Renal cortical epithelial cell (primary cell): ENCODE measurements at regions not wholly inside any gene's neighbourhood (a gene's known extent, or its start where the extent isn't known, plus 50 kb on each side); places are given as distances from the start of the nearest gene placed in this dataset.

ENCODE experiments used
- DNase-seq: peaks from one replicate; pipeline ENCODE4 v3.0.0-alpha.2; 2011; ENCODE audit warnings: low read depth

DNA sequence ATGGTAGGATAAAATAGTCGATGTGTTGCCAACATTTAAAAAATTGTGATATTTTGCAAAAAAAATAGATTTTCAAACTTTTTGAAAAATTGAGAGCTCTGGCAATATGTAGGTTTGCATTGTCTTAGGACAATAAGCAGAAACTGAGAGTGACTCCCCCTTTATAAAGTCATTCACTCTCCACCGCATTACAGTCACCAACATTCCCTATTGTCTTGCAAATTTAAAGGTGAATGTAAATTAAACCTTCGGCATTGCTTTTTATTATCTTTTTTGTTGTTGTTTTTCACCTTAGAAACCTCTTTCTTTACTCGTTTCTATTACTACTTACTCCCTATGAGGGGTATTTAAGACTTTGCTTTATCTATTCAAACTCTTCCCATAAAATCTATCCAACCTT is 944.2 kb downstream of the DTWD2 start:
- DNase-seq = no peak

DNA sequence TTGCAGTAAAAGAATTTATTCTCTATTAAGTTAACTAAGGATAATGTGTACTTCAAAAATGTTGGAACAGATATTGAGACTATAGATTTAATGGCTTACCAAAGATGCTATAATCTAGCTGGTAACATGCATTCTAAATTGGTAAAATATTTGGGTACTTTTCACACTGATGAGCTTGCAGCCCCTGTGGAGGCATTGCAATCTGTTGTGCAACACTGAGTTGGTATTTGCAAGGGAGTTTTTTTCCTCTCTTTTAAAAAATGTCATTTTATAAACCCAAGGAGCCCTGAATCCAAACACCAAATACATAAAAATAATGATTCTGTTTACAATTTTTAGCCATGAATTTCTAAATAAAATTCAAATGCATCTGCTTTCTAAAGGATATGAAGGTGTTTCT is 944.8 kb downstream of the DTWD2 start:
- no peak for DNase-seq

DNA sequence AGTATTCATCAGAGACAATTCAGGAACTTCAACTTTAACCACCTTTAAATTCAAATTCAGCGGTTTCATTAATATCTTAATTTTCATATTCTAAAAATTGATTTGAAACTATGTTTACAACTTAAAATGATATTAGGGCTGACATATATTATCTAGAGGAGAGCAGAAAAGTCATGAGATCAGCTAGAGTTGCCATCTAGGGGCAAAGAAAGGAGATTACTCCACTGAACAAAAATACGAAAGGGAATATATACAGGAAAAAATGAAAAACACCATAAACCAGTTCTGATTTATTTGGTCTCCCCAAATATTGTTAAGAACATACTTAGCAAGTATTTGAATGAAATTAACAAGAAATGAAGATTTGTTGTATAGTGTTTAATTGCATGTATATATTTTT is 946.3 kb downstream of the DTWD2 start:
- DNase-seq = no peak

DNA sequence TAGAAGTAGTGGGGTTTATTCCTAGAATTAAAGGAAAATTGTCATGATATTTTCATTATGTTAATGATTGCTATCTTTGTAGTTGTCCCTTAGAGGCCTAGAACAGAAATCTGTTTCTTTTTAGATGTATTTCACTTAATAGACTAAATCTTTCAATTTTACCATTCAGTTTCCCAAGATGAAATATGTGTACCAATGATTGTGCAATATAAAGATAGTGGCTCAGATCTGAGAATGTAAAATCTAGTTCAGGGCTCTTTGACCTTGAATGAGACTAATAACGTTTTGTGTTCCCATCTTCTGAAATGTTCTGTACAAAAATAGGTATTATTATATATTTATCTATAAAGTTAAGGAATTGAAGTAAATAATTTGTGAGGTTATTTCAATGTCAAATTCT is 947.9 kb downstream of the DTWD2 start:
- no peak for DNase-seq

DNA sequence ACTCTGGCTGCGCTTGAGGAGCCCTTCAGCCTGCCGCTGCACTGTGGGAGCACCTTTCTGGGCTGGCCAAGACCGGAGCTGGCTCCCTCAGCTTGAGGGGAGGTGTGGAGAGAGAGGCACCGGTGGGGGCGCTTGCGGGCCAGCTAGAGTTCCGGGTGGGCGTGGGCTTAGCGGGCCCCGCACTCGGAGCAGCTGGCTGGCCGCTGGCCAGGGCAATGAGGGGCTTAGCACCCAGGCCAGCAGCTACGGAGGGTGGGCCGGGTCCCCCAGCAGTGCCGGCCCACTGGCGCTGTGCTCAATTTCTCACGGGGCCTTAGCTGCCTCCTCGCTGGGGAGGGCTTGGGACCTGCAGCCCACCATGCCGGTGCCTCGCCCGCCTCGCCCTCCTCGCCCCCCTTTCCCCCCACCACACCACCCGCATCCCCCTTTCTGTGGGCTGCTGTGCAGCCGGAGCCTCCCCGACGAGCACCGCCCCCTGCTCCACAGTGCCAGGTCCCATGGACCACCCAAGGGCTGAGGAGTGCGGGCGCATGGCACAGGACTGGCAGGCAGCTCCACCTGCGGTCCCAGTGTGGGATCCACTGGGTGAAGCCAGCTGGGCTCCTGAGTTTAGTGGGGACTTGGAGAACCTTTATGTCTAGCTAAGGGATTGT is 954.5 kb downstream of the DTWD2 start:
- no peak for DNase-seq

DNA sequence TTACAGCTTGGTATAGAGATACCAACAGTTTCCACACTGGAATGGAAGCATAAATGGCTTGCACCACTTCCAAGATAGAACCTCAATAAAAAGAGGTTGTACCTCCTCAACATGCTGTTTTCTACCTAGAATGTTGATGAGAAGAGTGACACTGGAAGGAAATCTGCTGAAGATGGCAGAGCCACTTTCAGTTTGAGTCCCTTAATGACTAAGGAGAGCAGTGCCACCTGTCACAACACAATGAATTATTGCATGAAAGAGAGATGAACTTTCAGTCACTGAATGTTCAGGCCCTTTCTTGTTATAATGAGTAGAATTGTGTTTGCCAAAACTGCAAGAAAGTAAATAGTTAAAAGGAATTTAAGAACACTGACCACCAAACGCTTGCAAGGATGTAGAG is 958.5 kb downstream of the DTWD2 start:
- no peak for DNase-seq

DNA sequence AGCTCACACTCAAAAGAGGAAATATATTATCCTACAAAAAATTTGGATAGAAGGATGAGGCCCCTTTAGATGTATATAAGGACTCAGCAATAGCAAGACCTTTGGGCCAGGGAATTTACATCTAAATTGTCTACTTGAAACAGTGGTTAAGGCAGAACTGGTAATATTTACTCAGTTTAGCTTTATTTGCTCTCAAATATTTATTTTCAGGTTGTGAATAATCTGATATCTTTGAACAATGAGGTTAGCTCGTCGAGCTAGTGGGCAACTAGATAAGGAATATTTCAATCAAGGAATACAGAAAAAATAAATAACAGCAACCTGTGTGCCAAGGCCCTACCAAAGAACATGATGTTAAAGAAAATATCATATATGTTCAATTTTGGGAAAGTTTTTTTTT is 966.3 kb downstream of the DTWD2 start:
- no peak for DNase-seq

DNA sequence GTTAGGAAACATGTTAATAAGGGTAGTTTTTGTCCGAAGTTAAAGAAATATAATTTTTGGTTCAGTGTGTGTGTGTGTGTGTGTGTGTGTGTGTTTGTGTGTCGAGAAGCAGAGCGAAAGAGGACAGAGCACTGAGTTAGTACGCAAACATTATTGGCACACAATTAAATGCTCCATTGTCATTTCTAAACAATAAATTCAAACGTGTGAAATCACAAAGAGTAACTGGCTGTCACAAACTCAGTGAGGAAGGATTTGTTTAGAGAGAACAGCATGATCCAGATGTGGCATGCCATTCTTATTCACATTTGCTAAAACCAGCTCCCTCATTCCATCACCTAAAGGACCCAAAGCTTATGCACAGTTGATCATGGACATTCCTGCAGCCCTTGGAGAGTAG is 970.8 kb downstream of the DTWD2 start:
- no peak for DNase-seq

DNA sequence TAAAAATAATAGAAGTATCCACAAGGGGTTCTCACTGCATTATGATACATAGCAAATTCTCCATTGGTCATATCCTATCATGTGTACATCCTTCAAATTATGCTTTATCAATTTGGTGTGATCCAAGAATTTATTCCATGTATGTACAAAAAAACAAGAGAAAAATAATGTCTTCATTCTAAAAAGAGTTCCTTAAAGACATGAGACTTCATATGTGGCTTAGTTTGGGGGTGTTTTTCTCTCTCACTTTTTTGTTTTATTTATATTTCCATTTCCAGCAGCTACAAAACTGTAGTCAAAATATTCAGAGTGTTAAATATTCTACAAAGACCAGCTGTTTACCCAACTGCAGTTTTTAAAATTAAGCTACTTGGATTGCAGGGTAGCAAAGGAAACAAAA is 972.0 kb downstream of the DTWD2 start:
- no peak for DNase-seq

DNA sequence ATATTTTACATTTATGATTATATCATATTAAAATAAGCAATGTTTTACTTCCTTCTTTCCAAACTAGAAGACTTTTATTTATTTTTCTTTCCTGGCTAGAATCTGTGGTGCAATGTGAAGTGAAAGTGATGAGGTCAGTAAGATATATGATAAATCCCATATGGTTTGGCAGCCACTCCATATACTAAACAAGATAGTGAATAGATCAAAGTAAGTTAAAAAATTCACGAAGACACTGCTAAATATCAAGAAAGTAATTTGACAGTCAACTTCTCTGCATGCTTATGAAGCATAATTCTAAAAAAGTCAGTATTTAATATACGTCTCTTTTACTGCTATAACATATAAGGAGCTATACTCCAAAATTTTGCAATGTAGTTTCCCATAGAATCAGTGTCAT is 972.8 kb downstream of the DTWD2 start:
- no peak for DNase-seq

DNA sequence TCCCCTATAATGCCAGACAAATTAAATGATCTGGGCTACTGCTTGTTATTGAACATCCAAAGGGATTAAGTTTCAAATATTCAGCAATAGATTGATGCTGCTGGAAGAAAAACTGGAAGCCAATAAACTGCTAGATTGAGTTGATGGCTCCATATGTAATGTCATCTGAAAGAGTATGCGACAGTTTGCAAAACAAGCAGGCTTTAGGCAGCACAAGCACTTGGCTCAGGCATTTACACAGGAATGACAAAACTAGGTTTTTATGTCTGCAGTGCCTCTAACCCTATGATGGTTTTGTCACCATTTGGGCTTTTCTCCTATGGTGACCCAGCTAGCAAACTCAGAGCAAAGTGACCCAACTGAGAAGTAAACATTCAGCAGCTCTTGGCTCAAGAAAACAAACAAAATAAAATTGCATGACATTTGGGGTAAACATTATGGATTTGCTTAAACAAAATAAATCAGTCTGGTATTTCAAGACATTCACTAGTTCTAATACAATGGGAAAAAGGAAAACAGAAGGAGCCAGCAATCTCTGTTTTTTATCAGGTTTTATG is 978.5 kb downstream of the DTWD2 start:
- no peak for DNase-seq

DNA sequence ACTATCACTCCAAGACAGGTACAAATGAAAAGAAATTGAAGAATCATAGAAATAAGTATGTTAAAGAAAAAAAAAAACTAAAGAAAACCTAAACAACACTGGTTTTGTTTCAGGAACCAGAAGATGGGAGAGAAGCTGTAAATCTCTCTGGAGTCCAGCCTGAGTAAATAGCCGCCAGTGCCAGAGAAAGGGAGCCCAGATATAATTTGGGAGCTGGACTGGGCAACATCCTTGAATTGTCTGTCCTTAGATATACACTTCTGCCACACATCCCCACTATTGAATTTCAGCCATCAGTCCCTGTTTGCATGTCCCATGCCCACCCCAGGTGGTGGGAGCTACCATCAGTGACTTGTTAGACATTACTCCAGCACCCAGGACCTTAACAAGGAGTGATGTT is 979.6 kb downstream of the DTWD2 start:
- DNase-seq = no peak

DNA sequence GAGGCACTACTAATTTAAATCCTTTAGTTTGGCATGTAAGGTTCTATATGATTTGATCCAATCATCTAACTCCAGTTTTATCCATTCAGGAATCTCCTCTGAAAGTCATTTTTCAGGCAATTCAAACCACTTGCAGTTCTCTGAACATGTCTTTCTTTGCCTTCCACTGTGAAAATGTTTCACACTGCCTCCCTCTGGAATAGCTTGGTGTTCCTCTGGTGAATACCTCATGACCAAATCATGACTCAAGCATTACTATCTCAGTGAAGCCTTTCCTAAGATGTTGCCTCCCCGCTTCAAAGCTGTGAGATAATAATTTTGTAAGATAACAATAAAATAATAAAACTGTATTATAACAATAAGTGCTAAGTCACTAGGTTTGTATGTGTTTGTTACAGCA is 981.1 kb downstream of the DTWD2 start:
- DNase-seq = no peak

DNA sequence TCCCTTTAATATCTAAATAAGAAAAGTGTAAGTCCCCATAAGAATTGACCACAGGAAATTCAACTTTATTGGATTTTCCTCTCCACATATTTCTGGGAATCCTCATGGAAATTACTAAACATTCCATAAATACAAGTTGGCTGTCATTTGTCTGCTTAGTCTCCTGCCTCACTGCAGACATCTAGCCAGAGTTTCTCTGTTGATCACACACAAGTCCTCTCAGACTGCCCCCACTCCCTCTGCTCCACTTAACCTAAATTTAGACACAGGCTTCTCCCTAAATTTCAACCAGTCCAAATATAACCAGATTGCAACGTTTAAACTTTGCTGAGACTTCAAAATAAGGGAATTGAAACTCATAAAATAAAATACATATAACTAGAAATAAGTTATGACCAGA is 982.1 kb downstream of the DTWD2 start:
- DNase-seq = no peak

DNA sequence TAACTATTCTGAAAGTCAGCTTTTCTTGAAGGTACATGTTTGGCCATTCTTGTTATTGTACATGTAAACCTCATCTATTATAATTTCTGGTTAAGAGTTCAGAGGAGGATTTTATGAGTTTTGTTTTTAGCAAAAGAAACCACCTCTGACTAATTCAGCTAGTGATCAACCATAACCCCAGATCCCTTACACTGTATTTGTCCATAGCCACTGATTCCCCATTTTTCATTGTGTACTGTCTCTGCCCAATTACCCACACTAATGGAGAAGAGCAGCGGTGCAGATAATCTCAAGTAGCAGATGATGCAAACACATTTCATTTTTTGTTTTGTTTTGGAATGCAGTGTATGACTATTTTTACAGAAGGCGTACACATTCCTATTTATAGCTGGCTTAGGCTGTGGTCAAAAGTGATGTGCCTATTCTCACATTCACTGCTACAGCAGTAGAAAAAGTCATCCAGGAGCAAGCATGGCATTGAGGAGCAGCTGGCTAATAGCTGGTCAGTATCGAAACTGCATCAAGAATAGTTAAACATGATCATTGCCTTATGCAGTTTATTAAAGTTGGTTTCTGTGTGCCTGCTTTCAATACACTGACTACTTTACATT is 988.3 kb downstream of the DTWD2 start:
- peak; percentile 19 for DNase-seq

DNA sequence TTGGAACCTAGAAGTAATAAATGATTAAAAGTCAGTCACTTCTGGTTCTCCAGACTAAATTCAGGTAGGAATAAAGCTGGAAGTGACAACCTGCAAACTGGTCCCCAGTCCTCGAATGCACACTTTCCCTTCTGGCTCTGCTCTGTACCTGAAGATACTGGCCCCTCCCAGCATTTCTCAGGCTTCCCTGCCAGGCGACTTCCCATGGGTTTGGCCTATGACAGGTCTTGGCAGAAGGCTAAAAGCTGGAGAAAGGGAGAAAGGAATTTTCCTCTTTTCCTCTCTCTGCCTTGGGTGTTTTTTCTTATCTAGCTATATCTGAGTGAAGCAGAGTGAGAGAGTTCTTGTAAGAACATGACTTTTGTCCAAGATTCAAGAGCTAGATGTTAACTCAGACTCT is 1005.7 kb downstream of the DTWD2 start:
- DNase-seq = no peak

DNA sequence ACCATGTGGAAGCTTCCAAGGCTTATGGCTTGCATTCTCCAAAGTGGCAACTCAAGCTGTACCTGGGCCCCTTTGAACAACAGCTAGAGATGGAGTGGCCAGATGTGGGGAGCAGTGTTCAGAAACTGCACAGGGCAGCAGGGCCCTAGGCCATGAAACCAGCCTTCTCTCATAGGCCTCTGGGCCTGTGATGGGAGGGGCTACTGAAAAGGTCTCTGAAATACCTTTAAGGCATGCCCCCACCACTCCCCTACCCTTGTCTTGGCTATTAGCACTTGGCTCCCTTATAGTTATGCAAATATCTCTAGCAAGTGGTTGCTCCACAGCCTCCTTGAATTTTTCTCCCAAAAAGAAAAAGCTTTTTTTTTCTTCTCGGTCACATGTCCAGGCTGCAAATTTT is 1014.6 kb downstream of the DTWD2 start:
- DNase-seq = no peak

DNA sequence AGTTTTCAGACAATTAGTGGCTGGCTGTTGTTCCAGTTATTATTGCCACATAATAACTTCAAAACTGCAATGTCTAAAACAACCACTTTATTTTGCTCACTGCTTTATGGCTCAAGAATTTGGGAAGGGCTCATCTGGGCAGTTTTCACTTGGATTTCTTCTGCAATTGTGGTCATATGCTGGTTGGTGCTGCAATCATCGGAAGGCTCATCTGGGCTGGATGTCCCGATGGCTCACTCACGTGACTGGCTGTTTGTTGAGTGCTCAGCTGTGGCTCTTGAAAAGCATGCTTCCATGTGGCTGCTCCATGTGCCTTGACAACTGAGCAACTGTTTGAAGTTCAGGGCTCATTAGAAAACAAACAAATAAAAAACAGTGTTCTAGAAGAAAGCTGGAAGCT is 1032.5 kb downstream of the DTWD2 start:
- no peak for DNase-seq

DNA sequence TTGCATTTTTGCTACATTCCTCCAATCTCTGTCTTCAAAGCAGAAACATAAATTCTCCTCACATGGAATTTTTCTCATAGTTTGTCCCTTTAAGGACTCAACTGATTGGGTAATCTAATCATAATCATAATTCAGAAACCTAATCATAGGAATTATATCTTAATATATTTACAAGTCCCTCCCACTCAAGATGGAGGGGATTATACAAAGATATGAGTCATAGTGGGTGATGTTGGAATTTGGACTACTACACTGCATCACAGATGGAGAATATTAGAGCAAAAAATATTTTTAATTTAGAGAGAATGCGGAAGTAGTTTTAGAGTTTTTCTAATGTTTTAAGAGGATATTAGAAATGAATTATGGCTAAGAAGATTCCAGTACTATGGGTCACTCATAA is 1034.0 kb downstream of the DTWD2 start:
- no peak for DNase-seq

DNA sequence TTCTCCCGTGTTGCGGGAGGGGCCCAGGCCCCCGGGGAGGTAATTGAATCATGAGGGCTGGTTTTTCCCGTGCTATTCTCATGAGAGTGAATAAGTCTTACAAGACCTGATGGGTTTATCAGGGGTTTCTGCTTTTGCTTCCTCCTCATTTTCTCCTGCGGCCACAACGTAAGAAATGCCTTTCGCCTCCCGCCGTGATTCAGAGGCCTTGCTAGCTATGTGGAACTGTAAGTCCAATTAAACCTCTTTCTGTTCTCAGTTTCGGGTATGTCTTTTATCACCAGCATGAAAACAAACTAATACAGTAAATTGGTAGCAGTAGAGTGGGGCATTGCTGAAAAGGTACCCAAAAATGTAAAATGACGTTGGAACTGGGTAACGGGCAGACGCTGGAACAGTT is 1035.1 kb downstream of the DTWD2 start:
- no peak for DNase-seq

DNA sequence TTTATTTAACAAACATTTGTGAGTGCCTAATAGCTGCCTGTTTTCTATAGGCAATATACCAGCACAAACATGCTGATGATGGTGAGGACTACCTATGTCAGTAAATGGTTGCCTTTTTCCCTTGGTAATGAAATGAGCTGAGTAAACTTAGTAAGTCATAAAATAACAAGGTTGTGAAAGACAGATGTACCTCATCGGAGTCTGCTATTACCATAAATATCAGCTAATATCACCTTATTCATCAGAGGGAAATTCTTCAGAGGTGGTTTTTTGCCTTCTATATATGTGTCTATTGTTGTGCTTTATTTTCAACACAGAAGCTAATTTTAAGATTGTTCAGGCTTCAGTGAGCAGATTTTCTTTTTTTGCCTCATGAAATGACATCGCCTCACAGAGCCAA is 1040.5 kb downstream of the DTWD2 start:
- DNase-seq = no peak

DNA sequence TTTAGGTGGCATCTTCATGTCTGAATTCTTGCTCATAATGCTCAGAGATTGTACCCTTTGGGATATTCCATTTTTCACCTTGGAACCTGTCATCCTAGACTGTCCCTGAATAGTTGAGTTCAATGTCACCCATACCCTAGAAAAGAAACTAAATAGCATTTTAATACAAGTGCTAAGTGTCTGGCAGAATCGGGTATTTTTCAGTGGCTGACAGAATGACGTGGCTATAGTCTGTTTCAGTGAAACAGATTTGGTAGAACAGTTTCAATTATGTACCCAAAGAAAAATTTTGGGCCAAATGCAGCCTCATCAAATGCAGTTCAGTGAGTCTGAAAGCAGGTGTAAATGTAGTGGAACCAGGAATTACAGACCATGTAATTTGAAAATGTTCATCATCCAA is 1041.2 kb downstream of the DTWD2 start:
- no peak for DNase-seq

DNA sequence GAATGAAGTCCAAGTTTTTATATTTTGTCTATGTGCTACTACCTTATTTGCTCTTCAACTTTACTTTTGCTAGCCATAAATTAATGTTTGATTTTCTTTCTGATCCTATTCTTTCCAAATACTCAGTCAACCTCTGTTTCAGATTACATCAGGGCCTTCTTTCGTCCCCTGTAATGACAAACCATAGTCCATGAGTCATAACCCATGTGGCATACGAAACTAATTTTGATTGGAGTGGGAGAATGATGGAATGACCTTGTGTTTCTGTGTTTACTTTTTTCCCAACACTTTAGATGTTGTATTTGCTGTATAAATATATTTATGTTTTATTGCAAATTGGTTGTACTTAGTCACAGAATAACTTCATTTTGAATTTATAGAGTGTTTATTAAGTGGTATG is 1043.1 kb downstream of the DTWD2 start:
- DNase-seq = no peak

DNA sequence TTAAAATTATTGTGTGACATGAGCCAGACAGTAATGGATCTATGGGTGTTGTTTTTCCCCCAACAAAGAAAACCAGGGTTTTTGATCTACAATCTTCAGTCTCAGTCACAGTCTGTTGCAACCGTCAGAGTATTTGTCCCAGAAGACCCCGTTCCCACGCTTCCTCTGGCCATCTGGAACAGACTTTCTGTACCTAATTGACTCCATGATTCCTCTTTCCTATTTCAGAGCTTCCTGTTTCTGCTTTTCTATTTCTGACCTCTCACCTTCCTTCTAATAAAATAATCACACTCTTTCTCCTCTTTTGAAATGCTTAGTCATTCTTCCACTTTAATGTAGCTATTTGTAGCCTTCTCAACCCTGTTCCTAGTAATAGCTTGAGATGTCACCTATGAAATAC is 1044.8 kb downstream of the DTWD2 start:
- DNase-seq = no peak
